GM12891 (cell line): ENCODE measurements at regions not wholly inside any gene's neighbourhood (a gene's known extent, or its start where the extent isn't known, plus 50 kb on each side); places are given as distances from the start of the nearest gene placed in this dataset.

Experiments
- POLR2A ChIP-seq: IDR thresholded peaks from 2 replicates; pipeline ENCODE4 v1.6.1; 2011; ENCODE audit warnings: low read depth, low read length, control low read depth
- POLR2AphosphoS5 ChIP-seq: IDR thresholded peaks from 2 replicates; pipeline ENCODE4 v1.6.1; 2011; ENCODE audit warnings: low read depth, low read length, control low read depth
- SPI1 ChIP-seq: IDR thresholded peaks from 2 replicates; pipeline ENCODE4 v1.6.1; 2011; ENCODE audit warnings: low read depth, low read length, control low read depth
- TAF1 ChIP-seq: IDR thresholded peaks from 2 replicates; pipeline ENCODE4 v1.6.1; 2011; ENCODE audit warnings: low read depth, low read length, control low read depth

DNA sequence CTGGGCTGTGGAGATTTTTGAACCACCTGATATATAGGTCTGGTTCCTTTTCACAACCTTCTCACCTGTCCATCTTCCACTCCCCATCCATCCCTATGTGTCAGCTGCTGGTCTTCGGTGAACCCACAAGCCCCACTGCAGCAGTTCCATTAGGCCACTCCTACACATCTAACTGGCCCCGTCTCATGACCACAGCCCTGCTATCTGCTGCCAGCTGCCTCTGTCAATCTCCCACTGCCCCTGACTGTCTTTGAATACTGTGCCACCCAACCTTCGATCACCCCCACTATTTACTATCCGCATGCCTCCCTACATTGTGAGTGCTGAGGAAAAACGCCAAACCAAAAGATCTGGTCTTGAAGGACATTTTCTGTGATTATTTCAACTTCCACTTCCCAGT is 795.4 kb downstream of the IGSF11 start:
- TF ChIP-seq POLR2AphosphoS5, result no peak
- TF ChIP-seq POLR2A, result no peak
- no peak for TF ChIP-seq TAF1
- TF ChIP-seq SPI1, result no peak
